WTC11 (cell line): ENCODE measurements at regions not wholly inside any gene's neighbourhood (a gene's known extent, or its start where the extent isn't known, plus 50 kb on each side); places are given as distances from the start of the nearest gene placed in this dataset.
"Not testable (repeated sequence)": the region's sequence is repeated elsewhere in the genome, so short reads cannot be mapped to it uniquely, and the experiment has no call there.

Source experiments
- CTCF ChIP-seq: fragments of 200-600 bp; IDR thresholded peaks from 2 replicates; pipeline ENCODE4 v1.8.0; 2022; ENCODE audit warnings: antibody characterized with exemption
- FOXJ3 ChIP-seq: sonication (generic); formaldehyde crosslinking; IDR thresholded peaks from 2 replicates; pipeline ENCODE4 v1.9.0; 2021; ENCODE audit warnings: missing genetic modification reagents, mild to moderate bottlenecking, borderline replicate concordance
- FOXP1 ChIP-seq: sonication (generic); formaldehyde crosslinking; IDR thresholded peaks from 2 replicates; pipeline ENCODE4 v1.8.0; 2022; ENCODE audit warnings: missing genetic modification reagents, mild to moderate bottlenecking, moderate library complexity, borderline replicate concordance
- GABPB1 ChIP-seq: sonication (generic); formaldehyde crosslinking; IDR thresholded peaks from 2 replicates; pipeline ENCODE4 v1.8.1; 2023; ENCODE audit warnings: mild to moderate bottlenecking, missing genetic modification reagents
- JUN ChIP-seq: sonication (generic); formaldehyde crosslinking; IDR thresholded peaks from 2 replicates; pipeline ENCODE4 v1.8.0; 2023; ENCODE audit warnings: mild to moderate bottlenecking, missing genetic modification reagents
- RELA ChIP-seq: sonication (generic); formaldehyde crosslinking; IDR thresholded peaks from 2 replicates; pipeline ENCODE4 v1.8.1; 2022; ENCODE audit warnings: missing genetic modification reagents, mild to moderate bottlenecking, borderline replicate concordance
- ZNF232 ChIP-seq: sonication (generic); formaldehyde crosslinking; IDR thresholded peaks from 2 replicates; pipeline ENCODE4 v1.8.0; 2022; ENCODE audit warnings: mild to moderate bottlenecking, missing genetic modification reagents
- ZSCAN18 ChIP-seq: fragments of 250-450 bp; sonication (Bioruptor Pico); IDR thresholded peaks from 2 replicates; pipeline ENCODE4 v2.1.2; 2022; ENCODE audit warnings: mild to moderate bottlenecking, moderate library complexity
- TF ChIP-seq, protein P1 (sequence below): sonication (generic); formaldehyde crosslinking; IDR thresholded peaks from 2 replicates; pipeline ENCODE4 v1.8.0; 2022; ENCODE audit warnings: mild to moderate bottlenecking, missing genetic modification reagents
- TF ChIP-seq, protein P2 (sequence below): fragments of 250-450 bp; sonication (Bioruptor Pico); conservative IDR thresholded peaks from 2 replicates; pipeline ENCODE4 v1.9.0; 2021; ENCODE audit warnings: mild to moderate bottlenecking
- TF ChIP-seq, protein P3 (sequence below): sonication (generic); formaldehyde crosslinking; IDR thresholded peaks from 2 replicates; pipeline ENCODE4 v1.8.0; 2022; ENCODE audit warnings: mild to moderate bottlenecking, missing genetic modification reagents

DNA sequence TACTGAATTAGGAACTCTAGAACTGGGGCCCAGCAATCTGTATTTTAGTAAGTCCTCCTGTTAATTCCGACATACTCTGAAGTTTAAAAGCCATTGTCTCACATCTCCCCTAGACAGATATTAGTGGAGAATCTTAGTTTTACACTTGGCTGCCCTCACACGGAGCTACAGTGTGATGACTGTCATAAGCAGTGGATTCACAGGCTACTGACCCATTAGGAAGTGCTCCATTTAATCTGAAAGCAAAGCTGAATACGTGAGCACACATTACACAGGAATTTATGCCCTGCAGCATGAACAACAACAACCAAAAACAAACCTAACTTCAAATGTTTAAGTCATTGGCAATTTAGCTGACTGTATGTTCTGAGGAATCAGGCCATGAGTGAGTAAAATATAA, 416.4 kb upstream of the ANKRD20A1 start:
- TF ChIP-seq RELA; CTCF; FOXP1 (CRISPR knock-in tag); GABPB1 (CRISPR knock-in tag); FOXJ3 (CRISPR knock-in tag); ZSCAN18; JUN (CRISPR knock-in tag); ZNF232 (CRISPR knock-in tag): not testable (repeated sequence)
- TF ChIP-seq, protein P1, sequence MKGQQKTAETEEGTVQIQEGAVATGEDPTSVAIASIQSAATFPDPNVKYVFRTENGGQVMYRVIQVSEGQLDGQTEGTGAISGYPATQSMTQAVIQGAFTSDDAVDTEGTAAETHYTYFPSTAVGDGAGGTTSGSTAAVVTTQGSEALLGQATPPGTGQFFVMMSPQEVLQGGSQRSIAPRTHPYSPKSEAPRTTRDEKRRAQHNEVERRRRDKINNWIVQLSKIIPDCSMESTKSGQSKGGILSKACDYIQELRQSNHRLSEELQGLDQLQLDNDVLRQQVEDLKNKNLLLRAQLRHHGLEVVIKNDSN, result not testable (repeated sequence)
- TF ChIP-seq, protein P2, sequence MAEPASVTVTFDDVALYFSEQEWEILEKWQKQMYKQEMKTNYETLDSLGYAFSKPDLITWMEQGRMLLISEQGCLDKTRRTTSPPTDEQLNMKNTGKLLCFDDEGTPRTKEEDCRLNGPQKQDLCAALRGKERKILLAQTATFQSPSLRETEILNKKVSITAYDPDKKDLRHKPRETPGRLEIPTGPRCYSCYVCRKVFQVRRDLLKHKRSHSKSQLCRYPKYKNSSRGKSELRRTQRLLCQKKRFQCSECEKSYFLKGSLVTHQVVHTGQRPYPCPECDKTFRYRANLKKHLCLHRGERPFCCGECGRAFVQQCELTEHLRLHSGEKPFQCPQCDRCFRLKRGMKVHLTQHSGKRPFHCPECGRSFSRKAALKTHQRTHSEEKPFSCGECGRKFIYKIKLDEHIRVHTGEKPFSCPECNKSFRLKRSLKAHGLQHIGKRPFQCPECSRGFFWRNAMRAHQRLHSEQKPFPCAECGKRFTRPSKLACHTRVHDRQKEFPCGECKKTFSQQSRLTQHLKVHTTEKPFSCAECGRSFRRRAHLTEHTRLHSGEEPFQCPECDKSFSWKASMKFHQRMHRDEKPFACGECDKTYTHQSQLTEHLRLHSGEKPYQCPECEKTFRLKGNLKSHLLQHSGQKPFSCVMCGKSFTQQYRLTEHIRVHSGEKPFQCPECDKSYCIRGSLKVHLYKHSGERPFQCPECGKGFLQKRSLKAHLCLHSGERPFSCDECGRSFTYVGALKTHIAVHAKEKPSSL (CRISPR knock-in tag), result not testable (repeated sequence)
- TF ChIP-seq, protein P3, sequence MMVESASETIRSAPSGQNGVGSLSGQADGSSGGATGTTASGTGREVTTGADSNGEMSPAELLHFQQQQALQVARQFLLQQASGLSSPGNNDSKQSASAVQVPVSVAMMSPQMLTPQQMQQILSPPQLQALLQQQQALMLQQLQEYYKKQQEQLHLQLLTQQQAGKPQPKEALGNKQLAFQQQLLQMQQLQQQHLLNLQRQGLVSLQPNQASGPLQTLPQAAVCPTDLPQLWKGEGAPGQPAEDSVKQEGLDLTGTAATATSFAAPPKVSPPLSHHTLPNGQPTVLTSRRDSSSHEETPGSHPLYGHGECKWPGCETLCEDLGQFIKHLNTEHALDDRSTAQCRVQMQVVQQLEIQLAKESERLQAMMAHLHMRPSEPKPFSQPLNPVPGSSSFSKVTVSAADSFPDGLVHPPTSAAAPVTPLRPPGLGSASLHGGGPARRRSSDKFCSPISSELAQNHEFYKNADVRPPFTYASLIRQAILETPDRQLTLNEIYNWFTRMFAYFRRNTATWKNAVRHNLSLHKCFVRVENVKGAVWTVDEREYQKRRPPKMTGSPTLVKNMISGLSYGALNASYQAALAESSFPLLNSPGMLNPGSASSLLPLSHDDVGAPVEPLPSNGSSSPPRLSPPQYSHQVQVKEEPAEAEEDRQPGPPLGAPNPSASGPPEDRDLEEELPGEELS (CRISPR knock-in tag), result not testable (repeated sequence)
